NCI-H345 treated with DMSO at 0.1 percent for 48 hours (cell line): ENCODE measurements at regions not wholly inside any gene's neighbourhood (a gene's known extent, or its start where the extent isn't known, plus 50 kb on each side); places are given as distances from the start of the nearest gene placed in this dataset.
"Not testable (repeated sequence)": the region's sequence is repeated elsewhere in the genome, so short reads cannot be mapped to it uniquely, and the experiment has no call there.

Experiments
- DNase-seq: peaks from one replicate; lab custom pipeline; 2025; ENCODE audit not compliant: unreplicated experiment; lab: John Stamatoyannopoulos, UW

- DNase-seq, result no peak
Observed at GRCh38 chr14:44453433-44454171, 53.5 kb downstream of the FSCB start.

GRCh38 chr14:44450232-44450631 lies 56.9 kb downstream of the FSCB start:
- not testable (repeated sequence) for DNase-seq

- DNase-seq, result no peak
Observed at GRCh38 chr14:44449680-44450079, 57.4 kb downstream of the FSCB start.

DNA sequence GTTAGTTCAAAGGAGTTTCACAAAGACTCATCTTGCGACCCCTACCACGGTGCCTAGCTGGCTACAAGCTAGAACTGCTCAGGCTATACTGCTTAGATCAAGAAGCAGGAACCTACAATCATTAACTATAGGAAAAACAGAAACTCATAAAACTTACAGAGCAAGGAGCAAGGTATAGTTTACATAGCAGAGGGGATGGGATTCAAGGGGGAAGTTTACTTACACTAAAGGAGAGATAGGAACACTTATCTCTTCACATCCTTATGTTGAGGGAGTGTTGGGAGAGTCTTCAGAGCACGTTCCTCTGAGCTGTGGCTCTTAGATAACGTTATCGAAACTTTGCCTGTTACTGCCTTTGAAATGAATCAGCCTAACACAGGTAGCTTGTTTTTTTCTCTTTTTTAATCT lies 58.1 kb downstream of the FSCB start:
- no peak for DNase-seq

DNA sequence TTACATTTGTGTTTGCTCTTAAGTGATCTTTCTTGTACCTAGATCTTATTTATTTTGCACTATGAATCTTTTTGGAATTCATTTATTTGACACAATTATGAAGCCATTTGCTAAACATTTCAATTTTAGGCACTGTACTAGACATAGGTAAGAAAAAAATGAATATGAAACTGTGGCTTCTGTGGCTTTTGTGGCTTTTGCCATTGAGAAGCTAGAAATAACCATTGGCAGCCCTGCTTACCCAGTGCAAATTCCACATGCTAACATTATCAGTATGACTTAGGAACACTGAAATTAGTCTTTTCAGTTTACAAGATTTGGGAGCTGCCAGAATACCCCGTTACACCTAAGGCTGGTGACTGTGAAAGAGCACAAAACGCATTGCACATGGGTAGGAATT lies 60.1 kb downstream of the FSCB start:
- no peak for DNase-seq

GRCh38 chr14:44444454-44444853 lies 62.6 kb downstream of the FSCB start:
- no peak for DNase-seq

- DNase-seq, result no peak
Observed at GRCh38 chr14:44438936-44439335, 68.1 kb downstream of the FSCB start.

DNA sequence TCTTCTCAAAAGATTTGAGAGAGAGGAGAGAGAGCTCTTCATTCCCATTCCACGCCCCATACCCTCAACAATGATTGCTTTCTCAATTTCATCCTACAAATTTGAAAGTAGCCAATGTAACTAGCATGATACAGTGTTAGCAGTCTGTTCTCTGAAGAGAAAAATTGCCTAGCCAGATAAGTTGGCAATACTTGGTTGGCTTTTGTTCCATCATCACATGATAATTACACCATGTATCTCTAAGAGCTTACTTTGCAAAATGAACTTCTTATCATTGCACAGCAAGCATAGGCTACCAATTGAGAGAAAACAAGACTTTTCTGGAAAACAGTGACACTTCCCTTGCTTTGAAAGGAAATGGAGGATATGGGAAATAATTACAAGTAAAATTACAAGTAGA lies 68.9 kb downstream of the FSCB start:
- DNase-seq, result no peak

- no peak for DNase-seq
Observed at GRCh38 chr14:44436458-44436857, 70.6 kb downstream of the FSCB start.

- no peak for DNase-seq
Observed at GRCh38 chr14:44428231-44428945, 78.7 kb downstream of the FSCB start.

DNA sequence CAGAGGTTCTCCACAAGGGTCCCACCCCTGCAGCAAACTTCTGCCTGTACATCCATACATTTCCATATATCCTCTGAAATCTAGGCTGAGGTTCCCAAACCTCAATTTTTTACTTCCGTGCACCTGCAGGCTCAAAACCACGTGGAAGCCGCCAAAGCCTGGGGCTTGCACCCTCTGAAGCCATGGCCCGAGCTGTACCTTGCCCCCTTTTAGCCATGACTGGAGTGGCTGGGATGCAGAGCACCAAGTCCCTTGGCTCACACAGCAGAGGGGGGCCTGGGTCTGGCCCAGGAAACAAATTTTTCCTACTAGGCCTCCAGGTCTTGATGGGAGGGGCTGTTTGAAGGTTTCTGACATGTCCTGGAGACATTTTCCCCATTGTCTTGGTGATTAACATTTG lies 84.4 kb downstream of the FSCB start:
- DNase-seq, result no peak

DNA sequence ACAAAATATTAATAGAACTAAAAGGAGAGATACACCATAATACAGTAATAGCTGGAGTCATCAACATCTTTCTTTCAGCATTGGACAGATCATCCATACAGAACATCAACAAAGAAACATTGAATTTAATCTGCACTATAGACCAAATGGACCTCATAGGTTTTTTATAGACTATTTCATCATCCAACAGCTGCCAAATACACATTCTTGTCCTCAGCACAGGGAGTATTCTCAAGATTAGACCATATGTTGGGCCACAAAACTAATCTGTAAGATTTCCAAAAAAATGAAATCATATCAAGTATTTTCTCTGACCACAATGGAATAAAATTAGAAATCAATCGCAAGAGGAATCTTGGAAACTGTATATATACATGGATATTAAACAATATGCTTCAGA lies 86.9 kb downstream of the FSCB start:
- DNase-seq, result no peak

DNA sequence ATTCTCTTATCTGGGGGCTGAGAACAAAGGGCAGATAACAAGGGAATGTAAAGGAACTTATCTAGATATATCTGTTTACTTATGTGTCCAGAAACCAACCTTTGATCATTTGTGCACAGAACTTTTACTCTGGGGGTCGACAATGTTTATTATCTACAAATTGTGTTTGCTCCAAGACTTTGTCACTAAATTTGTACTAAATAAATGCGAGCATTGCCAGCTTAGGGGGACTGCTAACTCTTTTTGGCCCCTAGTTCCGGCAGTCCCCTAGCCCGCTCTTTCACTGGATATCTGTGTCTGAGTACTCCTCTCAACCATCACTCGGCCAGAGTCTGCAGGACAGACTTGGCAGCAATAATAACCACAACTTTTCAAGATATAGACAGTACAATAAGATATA lies 88.2 kb downstream of the FSCB start:
- DNase-seq, result no peak

GRCh38 chr14:44417809-44418208 lies 89.3 kb downstream of the FSCB start:
- no peak for DNase-seq

- DNase-seq, result no peak
Observed at GRCh38 chr14:44414646-44415045, 92.4 kb downstream of the FSCB start.

DNA sequence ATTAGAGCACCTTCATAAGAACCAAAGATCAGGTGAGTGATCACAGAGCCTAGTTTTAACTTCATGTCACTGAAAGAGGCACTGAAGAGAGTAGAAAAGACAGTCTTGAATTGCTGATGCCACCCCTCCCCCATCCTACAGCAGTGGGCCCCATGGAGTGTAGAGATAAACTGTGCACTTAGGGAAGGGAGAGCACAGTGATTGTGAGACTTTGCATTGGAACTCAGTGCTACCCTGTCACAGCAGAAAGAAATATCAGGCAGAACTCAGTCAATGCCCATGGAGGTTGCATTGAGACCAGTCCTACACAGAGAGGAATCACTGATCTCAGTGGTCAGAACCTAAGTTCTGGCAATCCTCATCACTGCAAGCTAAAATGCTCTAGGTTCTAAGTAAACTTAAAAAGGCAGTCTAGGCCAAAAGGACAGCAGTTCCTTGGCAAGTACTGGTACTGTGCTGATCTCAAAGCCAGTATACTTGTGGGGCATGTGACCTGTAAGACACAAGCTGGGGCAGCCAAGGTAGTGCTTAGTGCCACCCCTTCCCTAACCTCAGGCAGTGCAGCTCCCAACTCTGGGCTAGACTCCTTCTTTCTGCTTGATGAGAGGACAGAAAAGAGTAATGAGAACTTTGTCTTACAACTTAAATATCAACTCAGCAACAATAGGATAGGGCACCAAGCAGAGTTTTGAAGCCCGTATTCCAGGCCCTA lies 94.1 kb downstream of the FSCB start:
- DNase-seq, result no peak

DNA sequence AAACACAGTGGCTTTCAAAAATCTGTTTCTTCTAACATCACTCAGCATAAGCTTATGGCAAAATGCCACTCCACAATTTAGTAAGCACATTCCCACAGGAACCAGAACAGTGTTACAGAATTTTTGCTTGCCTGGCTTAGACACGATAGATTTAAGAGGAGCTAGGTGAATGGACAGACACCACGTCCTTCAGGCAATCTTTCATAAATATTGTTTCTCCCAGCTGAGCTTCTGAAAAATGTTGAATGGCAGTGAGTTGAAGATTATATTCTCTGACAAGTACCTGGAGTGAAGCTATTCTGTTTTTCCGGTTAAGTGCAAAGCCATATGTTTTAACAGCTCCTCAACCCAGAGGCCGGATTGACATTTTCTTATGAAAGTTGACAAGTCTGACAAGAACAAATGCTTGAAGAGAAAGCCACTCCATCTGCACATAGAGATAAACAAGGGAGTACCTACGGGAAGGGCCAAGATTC lies 102.0 kb downstream of the FSCB start:
- DNase-seq, result no peak

DNA sequence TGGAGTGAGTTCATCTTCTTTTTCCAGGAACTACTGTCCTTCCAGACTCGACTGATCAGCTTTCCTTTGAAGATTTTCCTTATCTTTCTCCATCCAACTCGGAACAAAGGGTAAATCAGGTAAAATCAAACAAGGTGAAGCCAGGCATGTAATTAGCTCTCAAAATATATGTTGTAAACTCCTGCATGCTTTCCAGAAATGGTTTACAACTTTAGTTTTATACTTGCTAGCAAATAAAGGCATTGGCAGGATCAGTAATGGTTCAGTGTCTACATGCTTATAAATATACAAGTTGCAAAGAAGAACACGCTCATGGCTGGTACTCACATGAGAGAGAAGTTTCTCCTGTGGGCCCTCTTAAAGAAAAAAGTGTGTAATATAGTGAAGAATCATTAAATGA lies 102.5 kb downstream of the FSCB start:
- DNase-seq, result no peak

GRCh38 chr14:44404036-44404435 lies 103.0 kb downstream of the FSCB start:
- peak; percentile 64 for DNase-seq

DNA sequence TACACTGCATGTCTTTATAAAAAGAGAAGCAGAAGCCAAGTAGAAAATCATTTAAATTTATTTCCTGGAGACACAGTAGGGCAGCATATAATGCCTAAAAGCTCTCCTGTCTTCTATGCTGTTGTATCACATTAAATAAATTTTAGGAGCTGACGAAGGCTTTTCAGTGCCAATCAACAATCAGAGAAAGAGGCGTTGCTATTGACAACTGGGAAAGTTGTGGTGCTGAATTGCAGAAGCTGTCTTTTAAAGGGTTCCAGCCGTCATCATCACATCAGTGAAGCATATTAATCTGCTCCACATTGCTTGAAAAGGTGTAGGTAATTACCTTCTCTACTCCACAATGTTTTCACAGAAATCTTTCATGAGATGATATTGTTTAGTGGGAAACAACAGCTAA lies 103.9 kb downstream of the FSCB start:
- DNase-seq, result no peak

DNA sequence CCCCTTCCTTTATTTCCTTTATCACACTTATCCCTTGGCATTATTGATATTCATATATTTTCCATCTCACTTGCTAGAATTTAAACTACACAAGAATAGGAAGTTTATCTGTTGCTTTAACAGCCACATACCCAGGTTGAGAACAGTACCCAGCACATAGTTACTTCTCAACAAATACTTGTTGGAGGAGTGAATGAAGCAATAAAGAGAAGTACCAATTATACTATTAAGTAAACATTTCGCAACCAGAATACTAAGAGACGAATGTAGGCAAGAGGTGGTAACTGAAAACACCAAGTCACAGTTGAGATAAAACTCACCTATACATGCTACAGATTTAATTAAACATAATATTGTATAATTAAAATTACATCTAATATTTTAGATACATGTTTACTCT lies 110.9 kb downstream of the FSCB start:
- no peak for DNase-seq

DNA sequence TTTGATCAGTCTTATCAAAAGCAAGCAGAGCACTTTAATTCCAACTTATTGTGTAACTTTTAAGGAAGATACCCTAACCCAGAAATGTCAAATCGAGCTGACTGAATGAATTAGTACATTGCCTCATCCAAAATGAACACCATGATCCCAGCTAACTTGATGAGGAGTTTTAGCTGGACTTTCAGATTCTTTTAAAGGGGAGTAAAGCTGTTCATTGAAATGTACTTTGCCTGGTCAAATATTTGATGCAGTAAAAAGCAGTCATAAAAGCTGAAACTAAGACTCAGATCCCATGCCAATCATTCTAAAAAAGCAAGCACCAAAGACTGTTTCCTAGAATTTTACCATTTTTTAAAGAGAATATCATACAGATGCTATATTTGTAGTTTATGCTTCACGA lies 114.1 kb downstream of the FSCB start:
- no peak for DNase-seq
